K562 (cell line): ENCODE measurements at regions not wholly inside any gene's neighbourhood (a gene's known extent, or its start where the extent isn't known, plus 50 kb on each side); places are given as distances from the start of the nearest gene placed in this dataset.
A peak's percentile ranks its signal among the peaks of the same experiment; 100 is the strongest.
"Not testable (repeated sequence)": the region's sequence is repeated elsewhere in the genome, so short reads cannot be mapped to it uniquely, and the experiment has no call there.

ENCODE experiments used
- ATAC-seq: fragments of 200-7000 bp; cut with Tn5 transposase; 3 replicates; pipeline ENCODE4 v1.9.1; 2020; ENCODE audit warnings: moderate library complexity
- BruUV-seq: library from RNA; stranded (reverse); fragments of 400-500 nt; replicated peaks from 2 replicates; lab custom pipeline; 2021; lab: Mats Ljungman, UMichigan
- CTCF ChIA-PET: fragments of 300-600 bp; formaldehyde crosslinking; extraction: SDS; loops from one replicate; lab custom pipeline; 2021; ENCODE audit warnings: low intra/inter-chr PET ratio; lab: Yijun Ruan, JAX
- POLR2A ChIA-PET: fragments of 300-600, 350-650 bp; sonication (Branson Sonifier 250); formaldehyde crosslinking; extraction: SDS; loops from one replicate; lab custom pipeline; 2021; ENCODE audit warnings: antibody characterized with exemption, inconsistent platforms; lab: Yijun Ruan, JAX
- DNase-seq, 4 experiments: peaks; one replicate each; pipeline versions ENCODE4 v3.0.0 to v3.0.0-alpha.2; 2011 to 2018; ENCODE audit warnings: low spot score in 3 of 4, mixed read lengths in 3 of 4; ENCODE audit errors: extremely low read depth in 1 of 4
- FAIRE-seq: peaks from 2 replicates; lab custom pipeline; 2011; peaks lifted over from hg19 to GRCh38; lab: Jason Lieb, UNC
- H2AFZ ChIP-seq: 2 replicates; pipeline ENCODE4 v1.6.0; 2011; ENCODE audit warnings: low read depth, low read length, control low read depth, inconsistent platforms
- H3K27ac ChIP-seq: fragments of 200-600 bp; 3 replicates; pipeline ENCODE4 v1.8.0; 2011; ENCODE audit warnings: low read depth, mild to moderate bottlenecking, control low read depth, inconsistent platforms, low read length, moderate library complexity, mixed read lengths; ENCODE audit errors: extremely low read depth
- H3K27me3 ChIP-seq, 2 experiments: fragments of 300-600 bp in 1 of 2; 2 replicates in 1 of 2; 3 replicates in 1 of 2; pipeline versions ENCODE4 v1.6.0 to v1.8.0; 2011; ENCODE audit warnings: inconsistent platforms in 2 of 2, low read length in 2 of 2, mild to moderate bottlenecking in 1 of 2, mixed read lengths in 1 of 2, moderate library complexity in 1 of 2; ENCODE audit not compliant: control insufficient read depth in 2 of 2, insufficient read depth in 2 of 2
- H3K36me3 ChIP-seq: fragments of 300-600 bp; 3 replicates; pipeline ENCODE4 v1.8.0; 2011; ENCODE audit warnings: mild to moderate bottlenecking, low read length, inconsistent platforms; ENCODE audit not compliant: control insufficient read depth, insufficient read depth
- H3K4me1 ChIP-seq, 2 experiments: fragments of 200-600 bp in 1 of 2; replicated peaks in 1 of 2; 2 replicates in 1 of 2; 3 replicates in 1 of 2; pipeline versions ENCODE4 v1.5.1 to v1.8.0; 2011; ENCODE audit warnings: inconsistent platforms in 2 of 2, low read length in 2 of 2, mild to moderate bottlenecking in 1 of 2, mixed read lengths in 1 of 2, moderate library complexity in 1 of 2; ENCODE audit not compliant: control insufficient read depth in 2 of 2, insufficient read depth in 2 of 2
- H3K4me2 ChIP-seq: 2 replicates; pipeline ENCODE4 v1.6.1; 2011; ENCODE audit warnings: low read length, control low read depth, inconsistent platforms, mixed read lengths; ENCODE audit not compliant: insufficient read depth
- H3K4me3 ChIP-seq: fragments of 200-600 bp; sonication (generic), shearing (Covaris generic); 2 replicates; pipeline ENCODE4 v1.5.1; 2016; ENCODE audit warnings: control low read depth, inconsistent platforms
- H3K79me2 ChIP-seq: fragments of 200-600 bp; 3 replicates; pipeline ENCODE4 v1.8.0; 2011; ENCODE audit warnings: low read length, inconsistent platforms; ENCODE audit not compliant: control insufficient read depth, insufficient read depth
- H3K9ac ChIP-seq, 2 experiments: 2 replicates each; pipeline versions ENCODE4 v1.6.0 to v1.6.1; 2011; ENCODE audit warnings: low read depth in 2 of 2, low read length in 2 of 2, control low read depth in 1 of 2, inconsistent platforms in 1 of 2, mild to moderate bottlenecking in 1 of 2, mixed read lengths in 1 of 2; ENCODE audit not compliant: insufficient read depth in 1 of 2
- H3K9me1 ChIP-seq: one replicate; pipeline ENCODE4 v1.6.0; 2011; ENCODE audit warnings: inconsistent platforms, mild to moderate bottlenecking, low read length, moderate library complexity; ENCODE audit not compliant: control insufficient read depth, insufficient read depth
- H3K9me3 ChIP-seq: replicated peaks from 2 replicates; pipeline ENCODE4 v1.5.1; 2011; ENCODE audit warnings: low read depth, low read length, inconsistent platforms; ENCODE audit not compliant: control insufficient read depth, insufficient read depth
- H4K20me1 ChIP-seq: replicated peaks from 2 replicates; pipeline ENCODE4 v1.6.1; 2011; ENCODE audit warnings: low read length, inconsistent platforms, mixed read lengths; ENCODE audit not compliant: control insufficient read depth, insufficient read depth
- SPI1 ChIP-seq: IDR thresholded peaks from 2 replicates; pipeline ENCODE4 v1.6.1; 2011; ENCODE audit warnings: low read depth, low read length, control low read depth, borderline replicate concordance
- WGBS: fragments of 100-300 bp; shearing (Covaris generic); methylation state at CpG from one replicate; pipeline ENCODE4 v1.1.6; 2016; ENCODE audit warnings: low coverage, mixed read lengths; ENCODE audit not compliant: insufficient coverage; ENCODE audit errors: missing lambda C conversion rate; 5-methylcytosine and 5-hydroxymethylcytosine counted together
- in situ Hi-C: fragments of 300-500 bp; cut with MboI; formaldehyde crosslinking; loops from 4 replicates; pipeline ENCODE4 v1.15.0; 2018; ENCODE audit warnings: inconsistent platforms, mixed read lengths
- intact Hi-C: fragments of 100-400 bp; cut with micrococcal nuclease; formaldehyde crosslinking; loops from 2 replicates; pipeline ENCODE4 v1.14.2; 2022

- DNase-seq, FAIRE-seq, H4K20me1 ChIP-seq, H3K9me1 ChIP-seq, CTCF ChIA-PET, H3K4me1 ChIP-seq, H3K79me2 ChIP-seq, H3K9ac ChIP-seq, H2AFZ ChIP-seq, BruUV-seq, H3K36me3 ChIP-seq, H3K9me3 ChIP-seq, H3K27ac ChIP-seq, H3K4me3 ChIP-seq, ATAC-seq, POLR2A ChIA-PET, H3K4me2 ChIP-seq, H3K27me3 ChIP-seq: not testable (repeated sequence)
- 14% methylated on average over 3 of the region's 5 CpGs for WGBS
- TF ChIP-seq SPI1: 0 out of 2 replicates have a peak, but pooled peaks have one; percentile 15
- in situ Hi-C loops: loop anchor here (5.0 kb wide), 1 partner anchor 890 kb away; no protein-coding TSS in a partner anchor
- intact Hi-C loops: loop anchor here (5.0 kb wide), 1 partner anchor 330 kb away; no protein-coding TSS in a partner anchor
These were observed 320.7 kb downstream of the KLF13 start for GRCh38 chr15:31647337-31647826.

GRCh38 chr15:31649634-31650033 lies 323.0 kb downstream of the KLF13 start:
- WGBS: 23% methylated on average over 5 of the region's 7 CpGs
- H3K27me3 ChIP-seq, H3K36me3 ChIP-seq, ATAC-seq, FAIRE-seq, H2AFZ ChIP-seq, POLR2A ChIA-PET, H3K9me3 ChIP-seq, H3K4me1 ChIP-seq, DNase-seq, BruUV-seq, H3K4me2 ChIP-seq, H3K9ac ChIP-seq, H3K4me3 ChIP-seq, H3K27ac ChIP-seq, CTCF ChIA-PET, H3K9me1 ChIP-seq, H4K20me1 ChIP-seq, H3K79me2 ChIP-seq: not testable (repeated sequence)
- intact Hi-C loops (loop anchor here (5.0 kb wide), 1 partner anchor 328 kb away; no protein-coding TSS in a partner anchor), in situ Hi-C loops (loop anchor here (5.0 kb wide), 1 partner anchor 892 kb away; no protein-coding TSS in a partner anchor)
